GM23338 (cell line): ENCODE measurements at regions not wholly inside any gene's neighbourhood (a gene's known extent, or its start where the extent isn't known, plus 50 kb on each side); places are given as distances from the start of the nearest gene placed in this dataset.

Source experiments
- ATAC-seq: fragments of 200-7000 bp; cut with Tn5 transposase; 3 replicates; pipeline ENCODE4 v1.9.1; 2020
- DNase-seq: peaks from one replicate; pipeline ENCODE4 v3.0.0-alpha.2; 2015; ENCODE audit warnings: low spot score
- H2AFZ ChIP-seq: fragments of 200-600 bp; sonication (generic); 2 replicates; pipeline ENCODE4 v1.8.0; 2016; ENCODE audit warnings: antibody characterized with exemption, mild to moderate bottlenecking, moderate library complexity
- H3F3A ChIP-seq: fragments of 200-600 bp; sonication (generic); replicated peaks from 2 replicates; pipeline ENCODE4 v1.8.0; 2017; ENCODE audit warnings: antibody characterized with exemption, mixed run types, low read depth
- H3K27ac ChIP-seq: fragments of 200-600 bp; sonication (generic); 2 replicates; pipeline ENCODE4 v1.6.1; 2016; ENCODE audit warnings: low read depth
- H3K27me3 ChIP-seq: fragments of 200-600 bp; sonication (generic); 2 replicates; pipeline ENCODE4 v1.8.0; 2016; ENCODE audit warnings: mild to moderate bottlenecking, mixed run types, moderate library complexity; ENCODE audit not compliant: insufficient read depth
- H3K36me3 ChIP-seq: fragments of 200-600 bp; sonication (generic); 2 replicates; pipeline ENCODE4 v1.8.0; 2016; ENCODE audit warnings: mild to moderate bottlenecking; ENCODE audit not compliant: insufficient read depth
- H3K4me1 ChIP-seq: fragments of 200-600 bp; sonication (generic); 2 replicates; pipeline ENCODE4 v1.8.0; 2016; ENCODE audit warnings: mild to moderate bottlenecking, moderate library complexity; ENCODE audit not compliant: insufficient read depth
- H3K4me2 ChIP-seq: fragments of 200-600 bp; sonication (generic); 2 replicates; pipeline ENCODE4 v1.7.1; 2017; ENCODE audit warnings: mixed run types
- H3K4me3 ChIP-seq: fragments of 200-600 bp; sonication (generic); 2 replicates; pipeline ENCODE4 v1.6.1; 2016; ENCODE audit warnings: mixed run types
- H3K79me2 ChIP-seq: fragments of 200-600 bp; sonication (generic); replicated peaks from 2 replicates; pipeline ENCODE4 v1.8.0; 2017; ENCODE audit warnings: mild to moderate bottlenecking; ENCODE audit not compliant: insufficient read depth
- H3K9me2 ChIP-seq: fragments of 200-600 bp; sonication (generic); 2 replicates; pipeline ENCODE4 v1.8.0; 2017; ENCODE audit not compliant: insufficient read depth
- H4K20me1 ChIP-seq: fragments of 200-600 bp; sonication (generic); replicated peaks from 2 replicates; pipeline ENCODE4 v1.8.0; 2017; ENCODE audit warnings: mild to moderate bottlenecking; ENCODE audit not compliant: insufficient read depth
- H3K27ac Mint-ChIP-seq: 2 replicates; pipeline ENCODE4 v1.8.0; 2020; ENCODE audit warnings: inconsistent platforms, mild to moderate bottlenecking, moderate library complexity, mixed read lengths
- H3K27me3 Mint-ChIP-seq: 3 replicates; pipeline ENCODE4 v1.8.0; 2022; ENCODE audit warnings: low read depth, mild to moderate bottlenecking, moderate library complexity, mixed read lengths, inconsistent platforms; ENCODE audit not compliant: insufficient read depth, poor library complexity
- H3K36me3 Mint-ChIP-seq: 3 replicates; pipeline ENCODE4 v1.8.0; 2021; ENCODE audit warnings: low read depth, mild to moderate bottlenecking, inconsistent platforms, moderate library complexity, mixed read lengths
- H3K4me1 Mint-ChIP-seq: 3 replicates; pipeline ENCODE4 v1.8.0; 2020; ENCODE audit warnings: mild to moderate bottlenecking, inconsistent platforms, mixed read lengths
- H3K4me3 Mint-ChIP-seq: 3 replicates; pipeline ENCODE4 v1.8.0; 2021; ENCODE audit warnings: moderate library complexity, mild to moderate bottlenecking, inconsistent platforms, mixed read lengths
- H3K9me3 Mint-ChIP-seq: 3 replicates; pipeline ENCODE4 v1.8.0; 2020; ENCODE audit warnings: moderate library complexity, mild to moderate bottlenecking, inconsistent platforms, mixed read lengths
- CREB1 ChIP-seq: fragments of 250-450 bp; sonication (Bioruptor Pico); IDR thresholded peaks from 2 replicates; pipeline ENCODE4 v1.5.0; 2020; ENCODE audit warnings: low read depth, mild to moderate bottlenecking, moderate library complexity
- CTCF ChIP-seq, 2 experiments: fragments of 200-600 bp in 1 of 2; sonication (generic) in 1 of 2; conservative IDR thresholded peaks; 2 replicates each; pipeline versions ENCODE4 v1.5.1 to v1.6.1; 2016 to 2017; ENCODE audit warnings: antibody characterized with exemption in 2 of 2, low read depth in 2 of 2, mild to moderate bottlenecking in 2 of 2, moderate library complexity in 1 of 2
- ETS1 ChIP-seq: IDR thresholded peaks from 2 replicates; pipeline ENCODE4 v1.6.1; 2016; ENCODE audit warnings: antibody characterized with exemption
- EZH2 ChIP-seq: fragments of 200-600 bp; sonication (generic); IDR thresholded peaks from one replicate; pipeline ENCODE4 v1.8.0; 2017; ENCODE audit warnings: antibody characterized with exemption, mild to moderate bottlenecking, low read depth; ENCODE audit not compliant: unreplicated experiment
- EZH2phosphoT487 ChIP-seq: fragments of 200-600 bp; sonication (generic); IDR thresholded peaks from one replicate; pipeline ENCODE4 v1.8.1; 2018; ENCODE audit warnings: antibody characterized with exemption; ENCODE audit not compliant: unreplicated experiment
- JUNB ChIP-seq: IDR thresholded peaks from one replicate; pipeline ENCODE4 v1.6.1; 2016; ENCODE audit warnings: antibody characterized with exemption; ENCODE audit not compliant: unreplicated experiment
- NANOG ChIP-seq: IDR thresholded peaks from 2 replicates; pipeline ENCODE4 v1.6.1; 2016; ENCODE audit warnings: antibody characterized with exemption, borderline replicate concordance
- POLR2AphosphoS5 ChIP-seq: IDR thresholded peaks from 2 replicates; pipeline ENCODE4 v1.6.1; 2016; ENCODE audit warnings: antibody characterized with exemption, low read depth
- REST ChIP-seq: IDR thresholded peaks from one replicate; pipeline ENCODE4 v1.6.1; 2018; ENCODE audit warnings: antibody characterized with exemption; ENCODE audit not compliant: unreplicated experiment
- STAT1 ChIP-seq: IDR thresholded peaks from one replicate; pipeline ENCODE4 v1.6.1; 2016; ENCODE audit warnings: antibody characterized with exemption; ENCODE audit not compliant: unreplicated experiment
- ZNF114 ChIP-seq: fragments of 250-450 bp; sonication (Bioruptor Pico); IDR thresholded peaks from 2 replicates; pipeline ENCODE4 v1.5.0; 2020; ENCODE audit warnings: mild to moderate bottlenecking, moderate library complexity
- ZNF331 ChIP-seq: fragments of 250-450 bp; sonication (Bioruptor Pico); IDR thresholded peaks from 2 replicates; pipeline ENCODE4 v1.5.0; 2020; ENCODE audit warnings: low read depth, mild to moderate bottlenecking, moderate library complexity
- ZNF462 ChIP-seq: fragments of 250-450 bp; sonication (Bioruptor Pico); IDR thresholded peaks from 2 replicates; pipeline ENCODE4 v1.5.0; 2020; ENCODE audit warnings: mild to moderate bottlenecking, moderate library complexity

GRCh38 chr12:114764510-114764909, 80.5 kb upstream of the TBX3 start:
- H3K27ac Mint-ChIP-seq = no peak overlapping the region
- H3K27ac ChIP-seq = no peak overlapping the region
- no peak for ATAC-seq

More at GRCh38 chr12:114764510-114764909, 80.5 kb upstream of the TBX3 start:
- no peaks in the 10 kb centered on the region for H3K79me2 ChIP-seq
- no peaks in the 10 kb centered on the region for H3K36me3 ChIP-seq
- no peak overlapping the region for H2AFZ ChIP-seq
- no peaks in the 10 kb centered on the region for H3K27me3 ChIP-seq
- no peaks in the 10 kb centered on the region for H3K4me1 ChIP-seq
- H3K4me1 Mint-ChIP-seq = peaks cover 5% of the 10 kb centered on the region; the same call in 1 of the 3 replicates
- H4K20me1 ChIP-seq = no peaks in the 10 kb centered on the region
- H3K4me3 Mint-ChIP-seq = no peak overlapping the region
- H3F3A ChIP-seq = no peaks in the 10 kb centered on the region
- no peak overlapping the region for H3K4me2 ChIP-seq
- no peak for DNase-seq
- H3K27me3 Mint-ChIP-seq = peaks cover 4% of the 10 kb centered on the region
- TF ChIP-seq CTCF (conservative IDR thresholded peaks at IDR 0.05; ENCODE audit: low read depth in 2 of 2) (no peak), ZNF462 (CRISPR knock-in tag) (no peak), POLR2AphosphoS5 (no peak), REST (no peak), JUNB (no peak), ZNF331 (CRISPR knock-in tag) (no peak), CREB1 (CRISPR knock-in tag) (no peak), STAT1 (no peak), ZNF114 (CRISPR knock-in tag) (no peak), EZH2 (no peak), NANOG (no peak), ETS1 (no peak), EZH2phosphoT487 (no peak)
- no peaks in the 10 kb centered on the region; the same call in 2 of the 3 replicates for H3K9me3 Mint-ChIP-seq
- H3K36me3 Mint-ChIP-seq = no peaks in the 10 kb centered on the region
- H3K9me2 ChIP-seq = no peaks in the 10 kb centered on the region
- H3K4me3 ChIP-seq = no peak overlapping the region
